Peyer's patch (tissue), 4 donors: ENCODE measurements at regions not wholly inside any gene's neighbourhood (a gene's known extent, or its start where the extent isn't known, plus 50 kb on each side); places are given as distances from the start of the nearest gene placed in this dataset.

ENCODE experiments used
- CTCF ChIP-seq, 6 experiments: fragments of 450-650 bp in 4 of 6; fragments of 200-600 bp in 2 of 6; sonication (generic) in 1 of 6; IDR thresholded peaks; one replicate each; pipeline ENCODE4 v1.5.1; 2017 to 2019; ENCODE audit warnings: antibody characterized with exemption in 6 of 6, mild to moderate bottlenecking in 3 of 6, moderate library complexity in 1 of 6
- POLR2A ChIP-seq, 2 donors: fragments of 450-650 bp; IDR thresholded peaks; one replicate each; pipeline ENCODE4 v1.5.1; 2017; ENCODE audit warnings: antibody characterized with exemption in 2 of 2, mild to moderate bottlenecking in 2 of 2, moderate library complexity in 2 of 2

- no peak for TF ChIP-seq POLR2A (IDR thresholded peaks at IDR 0.05)
- no peak for TF ChIP-seq CTCF (IDR thresholded peaks at IDR 0.05)
These were observed 1221.8 kb downstream of the TYW1 start for GRCh38 chr7:68218461-68218860.
